Fibroblast of the aortic adventitia (primary cell): ENCODE measurements at regions not wholly inside any gene's neighbourhood (a gene's known extent, or its start where the extent isn't known, plus 50 kb on each side); places are given as distances from the start of the nearest gene placed in this dataset.
"Not testable (repeated sequence)": the region's sequence is repeated elsewhere in the genome, so short reads cannot be mapped to it uniquely, and the experiment has no call there.

Experiments used
- DNase-seq: peaks from one replicate; pipeline ENCODE4 v3.0.0-alpha.2; 2010; ENCODE audit warnings: low read depth
- H3K4me3 ChIP-seq: 2 replicates; pipeline ENCODE4 v1.5.1; 2011; ENCODE audit warnings: low read depth, mild to moderate bottlenecking, control low read depth, low read length, moderate library complexity
- TF ChIP-seq, protein P1 (sequence below): IDR thresholded peaks from 2 replicates; pipeline ENCODE4 v1.5.1; 2011; ENCODE audit warnings: mild to moderate bottlenecking, low read length, control low read depth, inconsistent platforms; ENCODE audit not compliant: insufficient read depth

DNA sequence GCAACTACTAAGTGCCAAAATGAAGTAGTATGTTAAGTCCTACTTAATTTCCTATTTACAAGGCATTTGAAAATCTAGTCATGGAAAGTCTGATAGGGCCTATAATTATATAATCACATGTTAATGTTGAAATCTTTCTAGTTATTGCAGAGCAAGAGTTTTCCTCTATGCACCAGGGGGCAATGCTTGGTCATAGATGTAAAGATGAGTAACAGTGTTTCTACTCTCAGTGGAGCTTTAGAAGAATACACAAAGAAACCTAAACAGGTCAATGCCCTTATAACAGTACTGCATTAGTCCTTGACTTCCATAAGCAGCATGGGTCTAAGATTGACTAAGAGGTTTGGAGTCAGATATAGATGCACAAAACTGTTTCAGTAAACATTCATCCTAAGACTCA, 218.7 kb downstream of the KCTD12 start:
- H3K4me3 ChIP-seq = no peak overlapping the region
- peak; percentile 92 for DNase-seq
- TF ChIP-seq, protein P1, sequence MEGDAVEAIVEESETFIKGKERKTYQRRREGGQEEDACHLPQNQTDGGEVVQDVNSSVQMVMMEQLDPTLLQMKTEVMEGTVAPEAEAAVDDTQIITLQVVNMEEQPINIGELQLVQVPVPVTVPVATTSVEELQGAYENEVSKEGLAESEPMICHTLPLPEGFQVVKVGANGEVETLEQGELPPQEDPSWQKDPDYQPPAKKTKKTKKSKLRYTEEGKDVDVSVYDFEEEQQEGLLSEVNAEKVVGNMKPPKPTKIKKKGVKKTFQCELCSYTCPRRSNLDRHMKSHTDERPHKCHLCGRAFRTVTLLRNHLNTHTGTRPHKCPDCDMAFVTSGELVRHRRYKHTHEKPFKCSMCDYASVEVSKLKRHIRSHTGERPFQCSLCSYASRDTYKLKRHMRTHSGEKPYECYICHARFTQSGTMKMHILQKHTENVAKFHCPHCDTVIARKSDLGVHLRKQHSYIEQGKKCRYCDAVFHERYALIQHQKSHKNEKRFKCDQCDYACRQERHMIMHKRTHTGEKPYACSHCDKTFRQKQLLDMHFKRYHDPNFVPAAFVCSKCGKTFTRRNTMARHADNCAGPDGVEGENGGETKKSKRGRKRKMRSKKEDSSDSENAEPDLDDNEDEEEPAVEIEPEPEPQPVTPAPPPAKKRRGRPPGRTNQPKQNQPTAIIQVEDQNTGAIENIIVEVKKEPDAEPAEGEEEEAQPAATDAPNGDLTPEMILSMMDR = peak; percentile 61

DNA sequence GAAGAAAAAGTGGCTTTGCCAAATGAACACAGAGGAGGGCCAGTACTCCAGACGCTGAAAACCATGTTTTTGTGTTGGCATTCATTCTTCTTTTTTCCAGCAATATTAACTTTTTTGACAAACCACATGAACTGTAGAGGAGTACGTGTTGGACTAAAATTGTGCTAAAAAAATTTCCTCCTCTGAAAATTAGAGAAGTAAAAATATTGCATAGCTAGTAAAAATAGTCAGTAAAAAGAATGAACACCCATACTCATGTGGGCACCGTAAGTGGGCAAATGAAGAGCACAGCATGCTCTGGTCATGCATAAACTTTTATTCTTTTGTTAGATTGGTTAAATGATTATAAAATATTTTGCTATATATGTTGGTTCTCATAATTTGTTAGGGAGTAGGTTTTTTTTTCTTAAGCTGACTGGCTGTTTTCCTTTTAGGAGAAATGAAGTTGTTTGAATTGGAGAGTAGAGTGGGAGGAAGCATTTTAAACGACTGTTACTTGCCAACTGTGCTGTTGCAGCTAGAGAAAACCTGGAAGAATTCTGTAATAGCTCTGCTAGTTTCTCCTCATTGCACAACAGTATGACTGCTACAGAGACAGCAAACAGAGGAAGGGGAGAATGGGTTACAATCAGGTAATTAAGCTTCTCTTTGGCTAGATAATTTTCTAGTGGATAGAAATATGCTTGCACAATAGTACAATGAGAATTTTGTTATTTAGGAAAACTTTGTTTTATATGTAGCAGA, 222.4 kb downstream of the KCTD12 start:
- no peak overlapping the region for H3K4me3 ChIP-seq
- DNase-seq = peak; percentile 76
- TF ChIP-seq, protein P1 = no peak

DNA sequence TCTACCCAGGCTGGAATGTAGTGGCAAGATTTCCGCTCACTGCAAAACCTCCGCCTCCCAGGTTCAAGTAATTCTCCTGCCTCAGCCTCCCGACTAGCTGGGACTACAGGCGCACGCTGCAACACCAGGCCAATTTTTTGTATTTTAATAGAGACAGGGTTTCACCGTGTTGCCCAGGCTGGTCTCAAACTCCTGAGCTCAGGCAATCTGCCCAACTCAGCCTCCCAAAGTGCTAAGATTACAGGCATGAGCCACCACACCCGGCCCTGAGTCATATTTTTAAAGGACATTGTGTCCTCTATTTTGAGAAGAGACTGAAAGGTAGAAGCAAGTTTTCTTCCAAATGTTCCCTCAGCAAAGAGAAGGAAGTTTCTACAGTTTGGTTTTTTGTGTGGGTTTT, 227.1 kb downstream of the KCTD12 start:
- DNase-seq, H3K4me3 ChIP-seq: not testable (repeated sequence)

DNA sequence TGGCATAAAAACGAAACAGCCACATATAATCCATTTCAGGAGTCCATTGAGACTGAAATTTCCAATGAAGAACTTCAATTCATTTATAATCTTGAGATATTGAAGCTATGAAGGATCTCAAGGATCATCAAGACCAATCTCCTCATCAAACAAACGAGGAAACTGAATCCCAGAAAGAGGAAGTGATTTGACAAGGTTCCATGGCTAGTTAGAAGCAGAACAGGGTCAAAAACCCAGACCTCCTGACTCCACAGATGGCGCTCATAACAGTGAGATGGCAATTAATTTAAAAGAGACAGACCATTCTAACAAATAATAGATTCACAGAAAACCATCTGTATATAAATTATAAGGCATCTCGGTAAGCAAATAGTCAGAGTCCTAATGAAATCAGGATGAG, 229.7 kb downstream of the KCTD12 start:
- no peak overlapping the region for H3K4me3 ChIP-seq
- TF ChIP-seq, protein P1 = no peak
- no peak for DNase-seq

DNA sequence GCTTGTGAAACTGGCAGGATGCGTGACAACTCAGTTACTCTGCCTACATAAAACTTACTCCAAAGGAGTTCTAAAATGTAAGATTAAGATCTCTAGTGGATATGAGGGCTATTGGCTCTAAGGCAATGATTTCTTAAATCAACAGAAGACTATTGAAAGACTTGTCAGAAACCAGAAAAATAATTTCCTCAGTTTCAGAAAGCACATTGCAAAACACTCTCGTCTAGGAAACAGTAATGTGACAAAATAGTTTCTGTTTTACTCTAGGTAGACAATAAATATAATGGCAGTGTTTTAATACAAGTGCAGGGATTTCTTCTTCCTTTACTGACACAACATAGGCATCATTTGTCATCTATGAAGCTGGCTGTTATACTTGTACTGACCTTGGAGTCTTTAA, 230.1 kb downstream of the KCTD12 start:
- no peak for DNase-seq
- H3K4me3 ChIP-seq = no peak overlapping the region
- TF ChIP-seq, protein P1 = no peak

DNA sequence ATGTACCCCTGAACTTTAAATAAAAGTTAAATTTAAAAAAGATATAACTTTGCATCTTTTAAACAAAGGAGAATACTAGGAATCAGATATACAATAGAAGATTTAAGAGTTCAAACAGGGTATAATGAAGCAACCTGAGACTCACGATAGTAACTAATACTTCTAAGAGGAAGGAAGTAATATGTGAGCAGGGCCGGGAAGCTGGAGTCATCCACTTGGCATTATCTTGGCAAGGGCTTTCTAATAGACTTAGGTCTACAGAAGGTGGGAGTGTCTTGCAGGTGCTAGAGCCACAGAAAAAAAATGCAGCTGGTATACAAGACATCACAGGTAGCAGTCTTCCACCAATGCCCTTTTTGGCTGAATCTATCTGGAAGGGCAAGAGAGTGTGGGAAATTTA, 231.9 kb downstream of the KCTD12 start:
- no peak for DNase-seq
- TF ChIP-seq, protein P1 = no peak
- no peak overlapping the region for H3K4me3 ChIP-seq

DNA sequence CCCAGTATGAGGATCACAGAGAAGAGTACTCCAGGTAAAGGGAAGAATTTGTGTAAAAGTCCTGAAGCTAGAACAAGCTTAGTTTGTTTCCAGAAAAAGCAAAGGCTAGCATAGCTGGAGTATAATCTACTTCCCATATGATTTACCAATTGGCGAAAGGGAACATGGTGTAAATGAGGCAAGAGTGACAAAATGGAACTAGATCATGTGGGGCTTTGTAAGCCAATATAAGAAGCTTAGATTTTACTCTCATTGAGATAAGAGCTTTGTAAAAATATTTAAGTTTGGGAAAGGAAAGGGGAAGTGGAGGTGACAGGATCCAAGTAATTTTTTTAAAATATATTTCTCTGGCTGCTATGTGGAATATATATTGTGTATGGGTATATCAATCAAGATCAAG, 234.9 kb downstream of the KCTD12 start:
- DNase-seq = no peak
- no peak overlapping the region for H3K4me3 ChIP-seq
- TF ChIP-seq, protein P1 = no peak
